NT2/D1 (cell line): ENCODE measurements at regions not wholly inside any gene's neighbourhood (a gene's known extent, or its start where the extent isn't known, plus 50 kb on each side); places are given as distances from the start of the nearest gene placed in this dataset.

Experiments
- DNase-seq: peaks from one replicate; pipeline ENCODE4 v3.0.0-alpha.2; 2011; ENCODE audit warnings: low read depth, low spot score
- H3K27me3 ChIP-seq: 2 replicates; pipeline ENCODE4 v1.6.0; 2011; ENCODE audit warnings: mild to moderate bottlenecking; ENCODE audit not compliant: insufficient read length, insufficient read depth
- H3K36me3 ChIP-seq: 2 replicates; pipeline ENCODE4 v1.6.1; 2011; ENCODE audit warnings: mild to moderate bottlenecking, low read length, mixed read lengths; ENCODE audit not compliant: insufficient read depth, insufficient read length
- H3K4me1 ChIP-seq: 2 replicates; pipeline ENCODE4 v1.5.1; 2011; ENCODE audit not compliant: insufficient read depth, insufficient read length
- H3K4me3 ChIP-seq: 2 replicates; pipeline ENCODE4 v1.5.1; 2011; ENCODE audit warnings: low read depth; ENCODE audit not compliant: insufficient read length
- H3K9ac ChIP-seq: 2 replicates; pipeline ENCODE4 v1.6.0; 2011; ENCODE audit warnings: low read depth; ENCODE audit not compliant: insufficient read length
- H3K9me3 ChIP-seq: 2 replicates; pipeline ENCODE4 v1.5.1; 2011; ENCODE audit warnings: mild to moderate bottlenecking, low read length; ENCODE audit not compliant: insufficient read depth
- SUZ12 ChIP-seq: IDR thresholded peaks from 2 replicates; pipeline ENCODE4 v1.6.1; 2011; ENCODE audit not compliant: insufficient read length, insufficient read depth; ENCODE audit errors: extremely low read depth
- YY1 ChIP-seq: IDR thresholded peaks from 2 replicates; pipeline ENCODE4 v1.6.1; 2011; ENCODE audit not compliant: insufficient read length, insufficient read depth
- ZNF274 ChIP-seq: IDR thresholded peaks from 2 replicates; pipeline ENCODE4 v1.6.1; 2011; ENCODE audit warnings: mild to moderate bottlenecking, low read depth, low read length

- H3K9ac ChIP-seq = no peak overlapping the region
- DNase-seq = no peak
- H3K4me3 ChIP-seq = no peak overlapping the region
- H3K4me1 ChIP-seq = no peaks in the 10 kb centered on the region
- H3K27me3 ChIP-seq = no peaks in the 10 kb centered on the region
- no peaks in the 10 kb centered on the region for H3K9me3 ChIP-seq
- TF ChIP-seq ZNF274 (no peak), SUZ12 (no peak), YY1 (no peak)
- H3K36me3 ChIP-seq = no peaks in the 10 kb centered on the region
These were observed 174.2 kb upstream of the KCNJ16 start for GRCh38 chr17:69900829-69901228.

GRCh38 chr17:69906306-69906705, 168.7 kb upstream of the KCNJ16 start:
- TF ChIP-seq SUZ12 (no peak), ZNF274 (no peak), YY1 (no peak)
- no peak for DNase-seq
- Histone ChIP-seq H3K9ac (no peak overlapping the region), H3K4me1 (no peaks in the 10 kb centered on the region), H3K9me3 (no peaks in the 10 kb centered on the region), H3K27me3 (no peaks in the 10 kb centered on the region), H3K36me3 (no peaks in the 10 kb centered on the region), H3K4me3 (no peak overlapping the region)

DNA sequence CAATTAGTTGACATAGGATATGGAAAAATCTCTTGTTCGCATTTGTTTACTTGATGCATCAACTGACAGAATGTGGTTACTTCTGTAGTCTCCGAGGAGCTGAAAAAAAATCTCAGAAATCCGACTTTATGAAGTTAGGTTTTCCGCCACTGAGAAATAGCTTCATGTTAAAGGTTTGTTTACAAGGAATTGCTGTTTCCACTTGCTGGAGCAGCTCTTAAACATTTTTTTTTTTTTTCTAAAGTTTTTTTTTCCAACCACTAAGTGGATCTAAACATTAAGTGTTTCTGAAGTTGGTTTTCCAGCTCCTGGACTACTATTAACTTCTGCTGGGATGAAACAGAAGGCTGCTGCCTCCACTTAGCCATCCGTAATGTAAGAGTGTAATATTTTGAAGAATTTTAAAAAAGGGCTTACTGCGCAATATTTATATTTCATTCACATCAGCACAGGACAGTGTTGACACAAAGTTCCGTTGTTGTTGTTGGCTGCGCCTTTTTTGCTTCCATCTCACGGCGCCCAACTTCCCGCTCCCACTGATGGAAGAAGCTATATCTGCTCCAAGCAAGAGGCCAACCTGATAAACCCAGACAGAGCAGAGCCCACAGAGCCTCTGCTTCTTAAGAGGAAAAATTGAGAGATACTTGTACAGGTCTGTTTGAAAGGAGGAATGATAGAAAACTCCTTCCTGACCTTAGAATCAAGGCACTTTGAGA, 167.7 kb upstream of the KCNJ16 start:
- TF ChIP-seq YY1 (no peak), SUZ12 (no peak), ZNF274 (no peak)
- Histone ChIP-seq H3K9me3 (no peaks in the 10 kb centered on the region), H3K36me3 (no peaks in the 10 kb centered on the region), H3K9ac (no peak overlapping the region), H3K4me3 (no peak overlapping the region), H3K27me3 (no peaks in the 10 kb centered on the region), H3K4me1 (no peaks in the 10 kb centered on the region)
- DNase-seq = no peak

- no peak for DNase-seq
- no peaks in the 10 kb centered on the region for H3K4me1 ChIP-seq
- no peak overlapping the region for H3K4me3 ChIP-seq
- H3K9me3 ChIP-seq = no peaks in the 10 kb centered on the region
- no peaks in the 10 kb centered on the region for H3K36me3 ChIP-seq
- no peaks in the 10 kb centered on the region for H3K27me3 ChIP-seq
- no peak for TF ChIP-seq ZNF274
- TF ChIP-seq SUZ12 = no peak
- no peak for TF ChIP-seq YY1
- H3K9ac ChIP-seq = no peak overlapping the region
These were observed 166.2 kb upstream of the KCNJ16 start for GRCh38 chr17:69908626-69909368.

GRCh38 chr17:69909389-69909788, 165.6 kb upstream of the KCNJ16 start:
- Histone ChIP-seq H3K9me3 (no peaks in the 10 kb centered on the region), H3K9ac (no peak overlapping the region), H3K27me3 (no peaks in the 10 kb centered on the region), H3K4me1 (no peaks in the 10 kb centered on the region), H3K4me3 (no peak overlapping the region), H3K36me3 (no peaks in the 10 kb centered on the region)
- DNase-seq = no peak
- TF ChIP-seq ZNF274 = no peak

GRCh38 chr17:69912805-69913204, 162.2 kb upstream of the KCNJ16 start:
- no peak for TF ChIP-seq SUZ12
- TF ChIP-seq ZNF274 = no peak
- no peaks in the 10 kb centered on the region for H3K27me3 ChIP-seq

GRCh38 chr17:69913216-69913615, 161.8 kb upstream of the KCNJ16 start:
- Histone ChIP-seq H3K36me3 (no peaks in the 10 kb centered on the region), H3K9ac (no peak overlapping the region), H3K4me1 (no peaks in the 10 kb centered on the region), H3K27me3 (no peaks in the 10 kb centered on the region), H3K4me3 (no peak overlapping the region), H3K9me3 (no peaks in the 10 kb centered on the region)
- no peak for DNase-seq
- no peak for TF ChIP-seq YY1
- TF ChIP-seq SUZ12 = no peak

More at GRCh38 chr17:69912805-69913204, 162.2 kb upstream of the KCNJ16 start:
- no peaks in the 10 kb centered on the region for H3K4me1 ChIP-seq
- H3K9ac ChIP-seq = no peak overlapping the region
- no peaks in the 10 kb centered on the region for H3K9me3 ChIP-seq
- no peak for DNase-seq
- no peak overlapping the region for H3K4me3 ChIP-seq
- no peaks in the 10 kb centered on the region for H3K36me3 ChIP-seq
